ENCODE measurements at regions not wholly inside any gene's neighbourhood (a gene's known extent, or its start where the extent isn't known, plus 50 kb on each side); places are given as distances from the start of the nearest gene placed in this dataset.
A peak's percentile ranks its signal among the peaks of the same experiment; 100 is the strongest.
"Not testable (repeated sequence)": the region's sequence is repeated elsewhere in the genome, so short reads cannot be mapped to it uniquely, and the experiment has no call there.

DNA sequence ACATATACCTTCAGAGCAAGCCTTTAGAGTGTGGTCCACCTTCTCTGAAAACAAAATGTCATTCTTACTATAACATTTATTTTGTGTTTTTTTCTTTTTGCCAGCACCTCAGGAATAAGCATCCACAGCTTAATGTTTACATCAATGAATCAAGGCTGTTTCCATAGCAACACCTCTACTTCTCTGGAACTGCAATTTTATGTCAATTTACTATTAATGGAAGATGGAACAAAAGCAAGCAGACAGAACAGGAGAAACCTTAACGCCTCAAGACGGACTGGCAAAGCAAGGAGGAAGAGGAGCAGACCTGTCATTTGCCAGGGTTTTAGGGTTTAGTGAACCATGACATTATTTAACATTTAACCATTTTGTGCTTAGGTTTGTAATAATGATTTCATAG is 63.1 kb downstream of the PRR15 start:
- no peak for DNase-seq (ENCODE audit: extremely low read depth, insufficient read length)
- peaks cover 2% of the 10 kb centered on the region; the same call in 1 of the 2 replicates for H3K27me3 ChIP-seq (replicated peaks; ENCODE audit: control insufficient read depth, insufficient read depth, low read length)
- no peak overlapping the region for H3K4me3 ChIP-seq (replicated peaks; ENCODE audit: low read depth, low read length)
- no peaks in the 10 kb centered on the region for H3K36me3 ChIP-seq (ENCODE audit: control insufficient read depth, insufficient read depth, low read length)
- no peak for TF ChIP-seq CTCF (IDR thresholded peaks at IDR 0.05; ENCODE audit: insufficient read depth, low read length, poor library complexity, severe bottlenecking)

GRCh38 chr7:29627631-29628030 is 64.0 kb downstream of the PRR15 start:
- peaks cover 2% of the 10 kb centered on the region; the same call in 1 of the 2 replicates for H3K27me3 ChIP-seq (replicated peaks; ENCODE audit: control insufficient read depth, insufficient read depth, low read length)
- DNase-seq (ENCODE audit: extremely low read depth, insufficient read length), result no peak
- TF ChIP-seq CTCF (IDR thresholded peaks at IDR 0.05; ENCODE audit: insufficient read depth, low read length, poor library complexity, severe bottlenecking), result no peak
- no peak overlapping the region for H3K4me3 ChIP-seq (replicated peaks; ENCODE audit: low read depth, low read length)
- H3K36me3 ChIP-seq (ENCODE audit: control insufficient read depth, insufficient read depth, low read length), result no peaks in the 10 kb centered on the region

DNA sequence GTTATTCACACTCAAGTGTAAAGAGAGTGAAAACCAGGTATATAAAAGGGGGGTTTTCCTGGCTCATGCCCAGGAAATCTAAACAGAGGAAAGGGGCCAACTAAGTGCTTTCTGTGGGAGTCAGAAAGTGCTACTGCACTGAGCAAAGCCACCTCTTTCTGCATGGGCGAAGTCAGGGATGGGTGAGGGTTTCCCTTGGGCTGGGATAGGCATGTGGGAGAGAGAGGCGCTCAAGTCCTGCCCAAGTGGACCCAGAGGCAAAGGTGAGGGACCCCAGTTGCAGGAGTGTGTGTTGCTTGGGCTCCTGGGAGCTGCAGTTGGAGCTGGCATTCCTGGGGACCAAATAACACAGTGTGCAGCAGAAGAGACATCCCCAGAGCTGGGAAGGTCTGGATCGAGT is 65.9 kb downstream of the PRR15 start:
- H3K27me3 ChIP-seq (replicated peaks; ENCODE audit: control insufficient read depth, insufficient read depth, low read length), result peaks cover 2% of the 10 kb centered on the region; the same call in 1 of the 2 replicates
- H3K36me3 ChIP-seq (ENCODE audit: control insufficient read depth, insufficient read depth, low read length), result no peaks in the 10 kb centered on the region
- no peak overlapping the region for H3K4me3 ChIP-seq (replicated peaks; ENCODE audit: low read depth, low read length)
- no peak for DNase-seq (ENCODE audit: extremely low read depth, insufficient read length)
- no peak for TF ChIP-seq CTCF (IDR thresholded peaks at IDR 0.05; ENCODE audit: insufficient read depth, low read length, poor library complexity, severe bottlenecking)

DNA sequence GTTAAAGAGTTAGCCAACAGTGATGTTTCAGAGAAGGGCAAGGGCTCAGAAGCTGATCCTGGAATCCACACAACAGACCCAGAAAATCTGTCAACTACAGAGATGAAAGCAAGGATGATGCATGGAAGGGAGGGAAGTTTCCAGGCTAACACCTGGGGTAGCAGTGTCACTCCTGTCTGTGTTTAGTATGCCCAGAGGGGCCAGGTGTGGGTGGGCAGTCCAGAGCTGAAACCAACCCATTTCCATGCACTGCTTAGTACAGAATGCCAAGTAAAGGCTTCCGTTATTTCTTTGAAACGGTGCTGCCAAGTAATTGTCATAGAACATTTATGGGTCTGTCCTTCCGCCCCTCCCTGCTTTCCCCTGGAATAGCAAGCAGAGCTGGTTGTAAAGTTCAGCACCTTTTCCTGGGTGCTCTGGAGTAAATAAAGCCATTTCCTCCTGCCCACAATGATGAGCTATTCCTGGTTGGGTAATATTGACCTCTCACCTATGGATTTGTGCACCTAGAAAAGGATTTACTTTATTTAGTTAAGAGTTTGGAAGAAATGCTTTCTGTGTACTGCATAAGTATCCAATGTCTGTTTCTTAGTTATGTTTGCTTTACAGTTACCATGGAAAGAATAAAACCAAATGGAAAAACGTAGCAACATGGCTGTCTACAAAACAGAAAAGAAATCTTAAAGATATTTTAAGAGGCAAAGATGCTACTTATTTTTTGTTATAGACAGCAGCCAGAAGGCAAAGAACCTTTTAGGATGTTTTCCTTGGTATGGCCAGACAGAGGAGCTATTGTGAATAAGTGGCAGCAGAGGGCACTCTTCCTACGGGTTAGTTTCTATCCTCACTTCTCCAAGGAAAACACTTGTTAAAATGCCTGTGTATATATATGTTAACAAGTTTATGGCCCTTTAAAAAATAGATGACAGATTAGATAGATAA is 71.7 kb downstream of the PRR15 start:
- TF ChIP-seq CTCF (IDR thresholded peaks at IDR 0.05; ENCODE audit: insufficient read depth, low read length, poor library complexity, severe bottlenecking), result peak; percentile 28
- not testable (repeated sequence) for H3K36me3 ChIP-seq (ENCODE audit: control insufficient read depth, insufficient read depth, low read length); DNase-seq (ENCODE audit: extremely low read depth, insufficient read length); H3K4me3 ChIP-seq (replicated peaks; ENCODE audit: low read depth, low read length); H3K27me3 ChIP-seq (replicated peaks; ENCODE audit: control insufficient read depth, insufficient read depth, low read length)

GRCh38 chr7:29636009-29636351 is 72.3 kb downstream of the PRR15 start:
- no peak for DNase-seq (ENCODE audit: extremely low read depth, insufficient read length)
- no peaks in the 10 kb centered on the region for H3K27me3 ChIP-seq (replicated peaks; ENCODE audit: control insufficient read depth, insufficient read depth, low read length)
- TF ChIP-seq CTCF (IDR thresholded peaks at IDR 0.05; ENCODE audit: insufficient read depth, low read length, poor library complexity, severe bottlenecking), result no peak
- H3K36me3 ChIP-seq (ENCODE audit: control insufficient read depth, insufficient read depth, low read length), result no peaks in the 10 kb centered on the region
- no peak overlapping the region for H3K4me3 ChIP-seq (replicated peaks; ENCODE audit: low read depth, low read length)
